GM12878 (cell line): ENCODE measurements at regions not wholly inside any gene's neighbourhood (a gene's known extent, or its start where the extent isn't known, plus 50 kb on each side); places are given as distances from the start of the nearest gene placed in this dataset.

ENCODE experiments used
- ATAC-seq: fragments of 200-7000 bp; cut with Tn5 transposase; 3 replicates; pipeline ENCODE4 v1.9.1; 2020; ENCODE audit warnings: mild to moderate bottlenecking, moderate library complexity
- BruUV-seq: library from RNA; stranded (reverse); fragments of 400-500 nt; replicated peaks from 2 replicates; lab custom pipeline; 2021; lab: Mats Ljungman, UMichigan
- CTCF ChIA-PET: fragments of 300-600 bp; sonication (Branson Sonifier 250); formaldehyde crosslinking; extraction: SDS; loops from one replicate; lab custom pipeline; 2021; ENCODE audit warnings: inconsistent platforms; lab: Yijun Ruan, JAX
- POLR2A ChIA-PET: fragments of 350-600 bp; formaldehyde crosslinking; extraction: SDS; loops from one replicate; lab custom pipeline; 2021; ENCODE audit warnings: inconsistent platforms; lab: Charles Lee
- RAD21 ChIA-PET: fragments of 300-600 bp; sonication (Branson Sonifier 250); formaldehyde crosslinking; loops from one replicate; lab custom pipeline; 2023; ENCODE audit warnings: antibody characterized with exemption; ENCODE audit not compliant: unreplicated experiment; lab: Charles Lee
- SMC1A ChIA-PET: fragments of 300-600 bp; sonication (Branson Sonifier 250); formaldehyde crosslinking; loops from one replicate; lab custom pipeline; 2023; ENCODE audit not compliant: unreplicated experiment, uncharacterized antibody; lab: Charles Lee
- DNase-seq: peaks from one replicate; pipeline ENCODE4 v3.0.0-alpha.2; 2011; ENCODE audit warnings: low read depth, low spot score
- FAIRE-seq: peaks from 3 replicates; lab custom pipeline; 2011; peaks lifted over from hg19 to GRCh38; lab: Jason Lieb, UNC
- H2AFZ ChIP-seq: 2 replicates; pipeline ENCODE4 v1.6.0; 2011; ENCODE audit warnings: low read depth, low read length, control low read depth; ENCODE audit not compliant: control insufficient read depth
- H3K27ac ChIP-seq: 2 replicates; pipeline ENCODE4 v1.5.1; 2011; ENCODE audit warnings: control low read depth; ENCODE audit not compliant: control insufficient read depth, insufficient read depth
- H3K27me3 ChIP-seq, 2 experiments: replicated peaks in 1 of 2; 2 replicates each; pipeline versions ENCODE4 v1.6.0 to v1.6.1; 2011; ENCODE audit warnings: low read length in 1 of 2; ENCODE audit not compliant: control insufficient read depth in 2 of 2, insufficient read depth in 2 of 2
- H3K36me3 ChIP-seq, 2 experiments: 2 replicates each; pipeline ENCODE4 v1.5.1; 2011; ENCODE audit warnings: low read length in 1 of 2; ENCODE audit not compliant: control insufficient read depth in 2 of 2, insufficient read depth in 2 of 2
- H3K4me1 ChIP-seq: 2 replicates; pipeline ENCODE4 v1.6.1; 2011; ENCODE audit warnings: mild to moderate bottlenecking, low read length, moderate library complexity, mixed read lengths; ENCODE audit not compliant: control insufficient read depth, insufficient read depth
- H3K4me2 ChIP-seq: 2 replicates; pipeline ENCODE4 v1.6.0; 2011; ENCODE audit warnings: control low read depth; ENCODE audit not compliant: control insufficient read depth, insufficient read depth
- H3K4me3 ChIP-seq: fragments of 200-600 bp; sonication (generic); 2 replicates; pipeline ENCODE4 v1.5.1; 2016
- H3K79me2 ChIP-seq: 2 replicates; pipeline ENCODE4 v1.6.0; 2011; ENCODE audit warnings: low read length; ENCODE audit not compliant: control insufficient read depth, insufficient read depth
- H3K9ac ChIP-seq: 2 replicates; pipeline ENCODE4 v1.8.0; 2011; ENCODE audit warnings: low read length, control low read depth, mixed read lengths; ENCODE audit not compliant: control insufficient read depth, insufficient read depth
- H3K9me3 ChIP-seq: replicated peaks from 3 replicates; pipeline ENCODE4 v1.5.1; 2011; ENCODE audit warnings: mild to moderate bottlenecking, low read length; ENCODE audit not compliant: control insufficient read depth, insufficient read depth
- H4K20me1 ChIP-seq: 2 replicates; pipeline ENCODE4 v1.6.0; 2011; ENCODE audit not compliant: control insufficient read depth, insufficient read depth
- CBX5 ChIP-seq: sonication (generic); IDR thresholded peaks from 2 replicates; pipeline ENCODE4 v1.6.1; 2016; ENCODE audit warnings: low read depth, moderate library complexity, mild to moderate bottlenecking, inconsistent platforms
- CHD1 ChIP-seq: IDR thresholded peaks from 2 replicates; pipeline ENCODE4 v1.6.1; 2012; ENCODE audit warnings: low read depth, low read length, improper control_type of control experiment
- JUNB ChIP-seq: IDR thresholded peaks from 2 replicates; pipeline ENCODE4 v1.6.1; 2016; ENCODE audit warnings: antibody characterized with exemption, mild to moderate bottlenecking
- MYC ChIP-seq: IDR thresholded peaks from 2 replicates; pipeline ENCODE4 v1.6.1; 2011; ENCODE audit warnings: mild to moderate bottlenecking, low read length, moderate library complexity, inconsistent platforms; ENCODE audit not compliant: insufficient read depth, insufficient replicate concordance, insufficient read length, severe bottlenecking
- POLR2A ChIP-seq: IDR thresholded peaks from 2 replicates; pipeline ENCODE4 v1.6.1; 2011; ENCODE audit warnings: low read depth, mild to moderate bottlenecking, low read length
- SIN3A ChIP-seq: IDR thresholded peaks from 2 replicates; pipeline ENCODE4 v1.6.1; 2012; ENCODE audit warnings: low read depth, low read length, improper control_type of control experiment
- TCF12 ChIP-seq: IDR thresholded peaks from 2 replicates; pipeline ENCODE4 v1.6.1; 2011; ENCODE audit warnings: low read depth, mild to moderate bottlenecking, low read length
- ZNF24 ChIP-seq: fragments of 450-650 bp; IDR thresholded peaks from 2 replicates; pipeline ENCODE4 v1.6.1; 2017; ENCODE audit warnings: antibody characterized with exemption, mild to moderate bottlenecking
- ZSCAN29 ChIP-seq: fragments of 450-650 bp; IDR thresholded peaks from 2 replicates; pipeline ENCODE4 v1.6.1; 2017; ENCODE audit warnings: mild to moderate bottlenecking, moderate library complexity
- WGBS: methylation state at CpG from one replicate; pipeline ENCODE4 v1.1.6; 2016; ENCODE audit warnings: low lambda C conversion rate; ENCODE audit not compliant: insufficient replicate concordance, insufficient coverage; ENCODE audit errors: missing lambda C conversion rate; 5-methylcytosine and 5-hydroxymethylcytosine counted together
- in situ Hi-C: fragments of 300-500 bp; cut with MboI; formaldehyde crosslinking; loops from 9 replicates; pipeline ENCODE4 v1.14.3; 2018; ENCODE audit warnings: mixed read lengths
- intact Hi-C: fragments of 100-400 bp; cut with micrococcal nuclease; formaldehyde crosslinking; loops from one replicate; pipeline ENCODE4 v1.14.2; 2022; ENCODE audit not compliant: unreplicated experiment
- TF ChIP-seq, protein P1 (sequence below): fragments of 450-650 bp; IDR thresholded peaks from 2 replicates; pipeline ENCODE4 v1.6.1; 2016; ENCODE audit warnings: mild to moderate bottlenecking
- TF ChIP-seq, protein P2 (sequence below): IDR thresholded peaks from 2 replicates; pipeline ENCODE4 v1.6.1; 2012; ENCODE audit warnings: low read length, inconsistent platforms
- TF ChIP-seq, protein P3 (sequence below): fragments of 150-350 bp; IDR thresholded peaks from 2 replicates; pipeline ENCODE4 v1.6.1; 2016; ENCODE audit warnings: low read depth, low read length

DNA sequence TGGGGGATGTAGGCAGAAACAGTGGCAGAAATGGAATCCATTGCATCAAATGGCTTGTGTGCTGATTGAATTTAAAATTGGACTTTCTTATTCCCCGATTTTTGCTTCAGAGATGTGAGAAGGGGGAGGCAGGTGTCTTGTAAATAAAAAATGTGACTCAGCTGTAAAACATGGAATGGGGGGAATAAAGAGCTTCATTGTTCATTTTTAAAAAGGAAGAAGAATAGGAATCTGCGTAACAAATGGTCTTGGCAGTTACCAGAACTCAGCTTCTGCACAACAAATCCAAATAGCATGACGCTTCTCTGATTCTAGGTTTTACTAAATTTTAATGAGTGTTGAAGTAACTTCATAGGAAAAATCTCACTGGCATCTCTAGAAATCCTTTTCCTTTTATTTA is 323.9 kb upstream of the GBE1 start:
- no peak overlapping the region for H2AFZ ChIP-seq
- no peaks in the 10 kb centered on the region for H3K36me3 ChIP-seq
- no peak overlapping the region for H3K9ac ChIP-seq
- FAIRE-seq, result no peak
- H3K4me2 ChIP-seq, result no peak overlapping the region
- 28% methylated on average over 3 of the region's 3 CpGs for WGBS
- no peaks in the 10 kb centered on the region for H3K79me2 ChIP-seq
- H3K9me3 ChIP-seq, result no peaks in the 10 kb centered on the region
- no peak for DNase-seq
- intact Hi-C loops (no loop called here), in situ Hi-C loops (no loop called here)
- H3K27ac ChIP-seq, result no peak overlapping the region
- POLR2A ChIA-PET, result no interaction called here
- no peaks in the 10 kb centered on the region for H3K4me1 ChIP-seq
- no peak overlapping the region for H3K4me3 ChIP-seq
- no peaks in the 10 kb centered on the region for H3K27me3 ChIP-seq
- SMC1A ChIA-PET, result interaction anchor here (0.8 kb wide), 1 partner anchor 572 kb away, joined by 3 read pairs; no protein-coding TSS in a partner anchor
- no TSS peak for BruUV-seq
- CTCF ChIA-PET, result interaction anchor here (0.6 to 0.9 kb wide), 2 partner anchors 19 to 48 kb away, joined by 3 read pairs; no protein-coding TSS in a partner anchor
- no peak for ATAC-seq
- RAD21 ChIA-PET, result no interaction called here
- TF ChIP-seq TCF12 (no peak), ZNF24 (no peak), JUNB (no peak), MYC (no peak)
- TF ChIP-seq, protein P1, sequence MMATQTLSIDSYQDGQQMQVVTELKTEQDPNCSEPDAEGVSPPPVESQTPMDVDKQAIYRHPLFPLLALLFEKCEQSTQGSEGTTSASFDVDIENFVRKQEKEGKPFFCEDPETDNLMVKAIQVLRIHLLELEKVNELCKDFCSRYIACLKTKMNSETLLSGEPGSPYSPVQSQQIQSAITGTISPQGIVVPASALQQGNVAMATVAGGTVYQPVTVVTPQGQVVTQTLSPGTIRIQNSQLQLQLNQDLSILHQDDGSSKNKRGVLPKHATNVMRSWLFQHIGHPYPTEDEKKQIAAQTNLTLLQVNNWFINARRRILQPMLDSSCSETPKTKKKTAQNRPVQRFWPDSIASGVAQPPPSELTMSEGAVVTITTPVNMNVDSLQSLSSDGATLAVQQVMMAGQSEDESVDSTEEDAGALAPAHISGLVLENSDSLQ, result no peak
- no peaks in the 10 kb centered on the region for H4K20me1 ChIP-seq

DNA sequence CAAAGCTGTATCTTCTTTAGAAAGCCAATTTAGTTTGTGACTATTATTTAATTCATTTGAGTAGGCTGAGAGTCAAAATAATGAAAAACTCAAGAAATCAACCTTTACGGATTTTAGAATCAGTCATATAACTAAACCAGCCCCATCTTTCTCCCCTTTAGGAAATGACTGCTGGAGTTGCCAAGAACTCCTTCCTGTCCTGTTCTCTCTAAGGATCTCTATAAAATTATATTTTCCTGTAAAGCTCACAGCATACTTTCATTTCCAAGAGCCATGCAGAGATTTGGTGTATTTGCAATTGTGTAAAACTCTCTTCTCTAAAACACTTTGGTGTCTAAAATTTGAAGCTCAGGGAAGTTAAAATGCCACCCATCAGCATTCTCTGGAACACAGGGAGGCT is 323.4 kb upstream of the GBE1 start:
- ATAC-seq (no peak), FAIRE-seq (no peak), DNase-seq (no peak)
- CTCF ChIA-PET, result interaction anchor here (0.6 to 1.1 kb wide), 3 partner anchors 9 to 48 kb away, joined by 3 read pairs; no protein-coding TSS in a partner anchor
- 20% methylated on average over 1 of the region's 1 CpG for WGBS
- Histone ChIP-seq H2AFZ (no peak overlapping the region), H4K20me1 (no peaks in the 10 kb centered on the region), H3K27ac (no peak overlapping the region), H3K9ac (no peak overlapping the region), H3K36me3 (no peaks in the 10 kb centered on the region), H3K4me1 (no peaks in the 10 kb centered on the region), H3K27me3 (no peaks in the 10 kb centered on the region), H3K4me3 (no peak overlapping the region), H3K4me2 (no peak overlapping the region), H3K79me2 (no peaks in the 10 kb centered on the region), H3K9me3 (no peaks in the 10 kb centered on the region)
- POLR2A ChIA-PET, result no interaction called here
- no TSS peak for BruUV-seq
- in situ Hi-C loops (no loop called here), intact Hi-C loops (no loop called here)
- RAD21 ChIA-PET, result no interaction called here
- SMC1A ChIA-PET, result interaction anchor here (0.8 kb wide), 1 partner anchor 571 kb away, joined by 3 read pairs; no protein-coding TSS in a partner anchor
- TF ChIP-seq, protein P2, sequence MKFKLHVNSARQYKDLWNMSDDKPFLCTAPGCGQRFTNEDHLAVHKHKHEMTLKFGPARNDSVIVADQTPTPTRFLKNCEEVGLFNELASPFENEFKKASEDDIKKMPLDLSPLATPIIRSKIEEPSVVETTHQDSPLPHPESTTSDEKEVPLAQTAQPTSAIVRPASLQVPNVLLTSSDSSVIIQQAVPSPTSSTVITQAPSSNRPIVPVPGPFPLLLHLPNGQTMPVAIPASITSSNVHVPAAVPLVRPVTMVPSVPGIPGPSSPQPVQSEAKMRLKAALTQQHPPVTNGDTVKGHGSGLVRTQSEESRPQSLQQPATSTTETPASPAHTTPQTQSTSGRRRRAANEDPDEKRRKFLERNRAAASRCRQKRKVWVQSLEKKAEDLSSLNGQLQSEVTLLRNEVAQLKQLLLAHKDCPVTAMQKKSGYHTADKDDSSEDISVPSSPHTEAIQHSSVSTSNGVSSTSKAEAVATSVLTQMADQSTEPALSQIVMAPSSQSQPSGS, result no peak
- TF ChIP-seq CHD1 (no peak), SIN3A (no peak), CBX5 (no peak), ZSCAN29 (no peak), POLR2A (no peak)
- TF ChIP-seq, protein P3, sequence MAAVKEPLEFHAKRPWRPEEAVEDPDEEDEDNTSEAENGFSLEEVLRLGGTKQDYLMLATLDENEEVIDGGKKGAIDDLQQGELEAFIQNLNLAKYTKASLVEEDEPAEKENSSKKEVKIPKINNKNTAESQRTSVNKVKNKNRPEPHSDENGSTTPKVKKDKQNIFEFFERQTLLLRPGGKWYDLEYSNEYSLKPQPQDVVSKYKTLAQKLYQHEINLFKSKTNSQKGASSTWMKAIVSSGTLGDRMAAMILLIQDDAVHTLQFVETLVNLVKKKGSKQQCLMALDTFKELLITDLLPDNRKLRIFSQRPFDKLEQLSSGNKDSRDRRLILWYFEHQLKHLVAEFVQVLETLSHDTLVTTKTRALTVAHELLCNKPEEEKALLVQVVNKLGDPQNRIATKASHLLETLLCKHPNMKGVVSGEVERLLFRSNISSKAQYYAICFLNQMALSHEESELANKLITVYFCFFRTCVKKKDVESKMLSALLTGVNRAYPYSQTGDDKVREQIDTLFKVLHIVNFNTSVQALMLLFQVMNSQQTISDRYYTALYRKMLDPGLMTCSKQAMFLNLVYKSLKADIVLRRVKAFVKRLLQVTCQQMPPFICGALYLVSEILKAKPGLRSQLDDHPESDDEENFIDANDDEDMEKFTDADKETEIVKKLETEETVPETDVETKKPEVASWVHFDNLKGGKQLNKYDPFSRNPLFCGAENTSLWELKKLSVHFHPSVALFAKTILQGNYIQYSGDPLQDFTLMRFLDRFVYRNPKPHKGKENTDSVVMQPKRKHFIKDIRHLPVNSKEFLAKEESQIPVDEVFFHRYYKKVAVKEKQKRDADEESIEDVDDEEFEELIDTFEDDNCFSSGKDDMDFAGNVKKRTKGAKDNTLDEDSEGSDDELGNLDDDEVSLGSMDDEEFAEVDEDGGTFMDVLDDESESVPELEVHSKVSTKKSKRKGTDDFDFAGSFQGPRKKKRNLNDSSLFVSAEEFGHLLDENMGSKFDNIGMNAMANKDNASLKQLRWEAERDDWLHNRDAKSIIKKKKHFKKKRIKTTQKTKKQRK, result no peak
